ENCODE measurements at regions not wholly inside any gene's neighbourhood (a gene's known extent, or its start where the extent isn't known, plus 50 kb on each side); places are given as distances from the start of the nearest gene placed in this dataset.

- no peak overlapping the region for H3K4me2 ChIP-seq (ENCODE audit: insufficient read depth, low read length)
- BruUV-seq (replicated peaks) = no TSS peak
- no peaks in the 10 kb centered on the region for H3K27me3 ChIP-seq (ENCODE audit: control insufficient read depth in 2 of 2, insufficient read depth in 2 of 2, low read length in 2 of 2)
- no peaks in the 10 kb centered on the region for H3K79me2 ChIP-seq (ENCODE audit: control insufficient read depth, insufficient read depth, low read length)
- H3K4me1 ChIP-seq (replicated peaks in 1 of 2; ENCODE audit: control insufficient read depth in 2 of 2, insufficient read depth in 2 of 2, low read length in 2 of 2) = no peaks in the 10 kb centered on the region
- FAIRE-seq (no peak), ATAC-seq (no peak), DNase-seq (ENCODE audit: extremely low read depth in 1 of 4, low spot score in 3 of 4) (no peak)
- ChIA-PET POLR2A (no interaction called here), CTCF (ENCODE audit: low intra/inter-chr PET ratio) (no interaction called here)
- no peaks in the 10 kb centered on the region for H4K20me1 ChIP-seq (replicated peaks; ENCODE audit: control insufficient read depth, insufficient read depth, low read length)
- H3K9me1 ChIP-seq (ENCODE audit: control insufficient read depth, insufficient read depth, low read length) = no peaks in the 10 kb centered on the region
- H3K4me3 ChIP-seq = no peak overlapping the region
- H3K27ac ChIP-seq (ENCODE audit: extremely low read depth, low read depth, low read length) = no peak overlapping the region
- H3K9me3 ChIP-seq (replicated peaks; ENCODE audit: control insufficient read depth, insufficient read depth, low read depth, low read length) = no peaks in the 10 kb centered on the region
- no peaks in the 10 kb centered on the region for H3K36me3 ChIP-seq (ENCODE audit: control insufficient read depth, insufficient read depth, low read length)
- no peak overlapping the region for H2AFZ ChIP-seq (ENCODE audit: low read depth, low read length)
- intact Hi-C loops (cut with micrococcal nuclease) (no loop called here), in situ Hi-C loops (cut with MboI) (no loop called here)
- H3K9ac ChIP-seq (ENCODE audit: insufficient read depth in 1 of 2, low read depth in 2 of 2, low read length in 2 of 2) = no peak overlapping the region
- TF ChIP-seq CBX3 (IDR thresholded peaks at IDR 0.05; ENCODE audit: borderline replicate concordance in 1 of 2, low read length in 2 of 2) = no peak
- TF ChIP-seq ZNF512 (tag; IDR thresholded peaks at IDR 0.05) = no peak
- no peak for TF ChIP-seq CHD1 (IDR thresholded peaks at IDR 0.05; ENCODE audit: low read length)
- no peak for TF ChIP-seq ZNF124 (CRISPR knock-in tag; IDR thresholded peaks at IDR 0.05)
- TF ChIP-seq HDAC8 (tag; IDR thresholded peaks at IDR 0.05) = no peak
- TF ChIP-seq, protein P1, sequence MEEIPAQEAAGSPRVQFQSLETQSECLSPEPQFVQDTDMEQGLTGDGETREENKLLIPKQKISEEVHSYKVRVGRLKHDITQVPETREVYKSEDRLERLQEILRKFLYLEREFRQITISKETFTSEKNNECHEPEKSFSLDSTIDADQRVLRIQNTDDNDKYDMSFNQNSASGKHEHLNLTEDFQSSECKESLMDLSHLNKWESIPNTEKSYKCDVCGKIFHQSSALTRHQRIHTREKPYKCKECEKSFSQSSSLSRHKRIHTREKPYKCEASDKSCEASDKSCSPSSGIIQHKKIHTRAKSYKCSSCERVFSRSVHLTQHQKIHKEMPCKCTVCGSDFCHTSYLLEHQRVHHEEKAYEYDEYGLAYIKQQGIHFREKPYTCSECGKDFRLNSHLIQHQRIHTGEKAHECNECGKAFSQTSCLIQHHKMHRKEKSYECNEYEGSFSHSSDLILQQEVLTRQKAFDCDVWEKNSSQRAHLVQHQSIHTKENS (CRISPR knock-in tag; IDR thresholded peaks at IDR 0.05) = no peak
- no peak for TF ChIP-seq ZNF407 (IDR thresholded peaks at IDR 0.05; ENCODE audit: low read depth)
- no peak for TF ChIP-seq RNF2 (IDR thresholded peaks at IDR 0.05)
- no peak for TF ChIP-seq ZKSCAN1 (IDR thresholded peaks at IDR 0.05; ENCODE audit: low read depth, low read length)
- no peak for TF ChIP-seq ADNP (tag; IDR thresholded peaks at IDR 0.05)
- no peak for TF ChIP-seq MXD1 (CRISPR knock-in tag; IDR thresholded peaks at IDR 0.05; ENCODE audit: borderline replicate concordance, poor library complexity, severe bottlenecking)
- TF ChIP-seq FOXA1 (IDR thresholded peaks at IDR 0.05; ENCODE audit: borderline replicate concordance) = no peak
- TF ChIP-seq ZNF121 (CRISPR knock-in tag; conservative IDR thresholded peaks at IDR 0.05) = no peak
These were observed 285.6 kb upstream of the RPS23 start for GRCh38 chr5:82563745-82564144.
